ENCODE measurements at regions not wholly inside any gene's neighbourhood (a gene's known extent, or its start where the extent isn't known, plus 50 kb on each side); places are given as distances from the start of the nearest gene placed in this dataset.

GRCh38 chr9:129414993-129415941 is 205.6 kb downstream of the C9orf50 start:
- POLR2A ChIA-PET = interaction anchor here (1.2 kb wide), 1 partner anchor 81 kb away, joined by 3 read pairs; no protein-coding TSS in a partner anchor
- no peak for TF ChIP-seq SRF (IDR thresholded peaks at IDR 0.05; ENCODE audit: low read depth)
- no peak for TF ChIP-seq MAX (IDR thresholded peaks at IDR 0.05)
- TF ChIP-seq EGR1 (IDR thresholded peaks at IDR 0.05; ENCODE audit: low read depth) = no peak
- no peak for DNase-seq (ENCODE audit: low read depth, low spot score)
- Histone ChIP-seq H3K79me2 (ENCODE audit: insufficient read depth, low read length) (no peaks in the 10 kb centered on the region), H3K27ac (ENCODE audit: low read depth, low read length) (peak overlapping the region; percentile 91), H3K36me3 (ENCODE audit: control insufficient read depth in 1 of 2, insufficient read depth in 2 of 2, low read length in 2 of 2) (no peaks in the 10 kb centered on the region), H3K4me3 (replicated peaks in 1 of 2; ENCODE audit: low read depth in 1 of 2, low read length in 2 of 2) (no peak overlapping the region), H3K4me1 (ENCODE audit: control insufficient read depth in 1 of 2, insufficient read depth in 2 of 2, low read length in 2 of 2) (peaks cover 34 to 69% of the 10 kb centered on the region in 2 experiments), H4K20me1 (ENCODE audit: insufficient read depth) (no peaks in the 10 kb centered on the region), H3K9ac (ENCODE audit: low read length) (peak overlapping the region; percentile 100), H3K9me3 (ENCODE audit: control insufficient read depth in 1 of 2, insufficient read depth in 1 of 2, low read depth in 1 of 2, low read length in 2 of 2) (no peaks in the 10 kb centered on the region; a peak in 1 of 4 replicates), H3K27me3 (ENCODE audit: insufficient read depth, low read length) (no peaks in the 10 kb centered on the region), H3K4me2 (ENCODE audit: low read length) (peak overlapping the region; percentile 97), H2AFZ (ENCODE audit: low read depth, low read length, poor library complexity, severe bottlenecking) (no peak overlapping the region), H3K9me2 (ENCODE audit: insufficient read depth) (no peaks in the 10 kb centered on the region)
- CTCF ChIA-PET = no interaction called here
- intact Hi-C loops (cut with micrococcal nuclease) = loop anchor here (5.0 kb wide), 1 partner anchor 47 kb away; no protein-coding TSS in a partner anchor
- no peak for ATAC-seq
- RAD21 ChIA-PET (ENCODE audit: low non-redundant PET in 1 of 2, low total read pairs in 2 of 2, uncharacterized antibody in 2 of 2, unreplicated experiment in 2 of 2) = no interaction called here
- no TSS peak for BruUV-seq (replicated peaks)

- no peaks in the 10 kb centered on the region for H3K9me2 ChIP-seq (ENCODE audit: insufficient read depth)
- no peaks in the 10 kb centered on the region for H3K79me2 ChIP-seq (ENCODE audit: insufficient read depth, low read length)
- H3K4me1 ChIP-seq (ENCODE audit: control insufficient read depth in 1 of 2, insufficient read depth in 2 of 2, low read length in 2 of 2) = peaks cover 34 to 65% of the 10 kb centered on the region in 2 experiments
- DNase-seq (ENCODE audit: low read depth, low spot score) (no peak), ATAC-seq (0 out of 2 replicates have a peak, but pooled peaks have one; percentile 12)
- no TSS peak for BruUV-seq (replicated peaks)
- H3K4me3 ChIP-seq (replicated peaks in 1 of 2; ENCODE audit: low read depth in 1 of 2, low read length in 2 of 2) = peak overlapping the region; percentile 56 to 63
- 0 out of 2 replicates have a peak, but pooled peaks have one; percentile 9 for TF ChIP-seq POLR2AphosphoS5 (IDR thresholded peaks at IDR 0.05; ENCODE audit: low read depth, low read length)
- no peak for TF ChIP-seq ELF1 (IDR thresholded peaks at IDR 0.05; ENCODE audit: borderline replicate concordance, low read depth)
- no peak for TF ChIP-seq FOSL1 (IDR thresholded peaks at IDR 0.05; ENCODE audit: low read depth)
- intact Hi-C loops (cut with micrococcal nuclease) = loop anchor here (5.0 kb wide), 1 partner anchor 48 kb away; no protein-coding TSS in a partner anchor
- peak overlapping the region; percentile 91 for H3K27ac ChIP-seq (ENCODE audit: low read depth, low read length)
- H3K36me3 ChIP-seq (ENCODE audit: control insufficient read depth in 1 of 2, insufficient read depth in 2 of 2, low read length in 2 of 2) = no peaks in the 10 kb centered on the region
- POLR2A ChIA-PET = interaction anchor here (1.2 kb wide), 2 partner anchors 11 to 81 kb away, joined by 3 read pairs; no protein-coding TSS in a partner anchor
- no peaks in the 10 kb centered on the region for H4K20me1 ChIP-seq (ENCODE audit: insufficient read depth)
- H3K4me2 ChIP-seq (ENCODE audit: low read length) = peak overlapping the region; percentile 97
- RAD21 ChIA-PET (ENCODE audit: low non-redundant PET in 1 of 2, low total read pairs in 2 of 2, uncharacterized antibody in 2 of 2, unreplicated experiment in 2 of 2) = no interaction called here
- H3K9me3 ChIP-seq (ENCODE audit: control insufficient read depth in 1 of 2, insufficient read depth in 1 of 2, low read depth in 1 of 2, low read length in 2 of 2) = no peaks in the 10 kb centered on the region; a peak in 1 of 4 replicates
- no peak overlapping the region for H2AFZ ChIP-seq (ENCODE audit: low read depth, low read length, poor library complexity, severe bottlenecking)
- H3K27me3 ChIP-seq (ENCODE audit: insufficient read depth, low read length) = no peaks in the 10 kb centered on the region
- H3K9ac ChIP-seq (ENCODE audit: low read length) = peak overlapping the region; percentile 100
- CTCF ChIA-PET = no interaction called here
Observed at GRCh38 chr9:129414377-129414992, 206.4 kb downstream of the C9orf50 start.
